Keratinocyte (primary cell): ENCODE measurements at regions not wholly inside any gene's neighbourhood (a gene's known extent, or its start where the extent isn't known, plus 50 kb on each side); places are given as distances from the start of the nearest gene placed in this dataset.

ENCODE experiments used
- EZH2 ChIP-seq: IDR thresholded peaks from one replicate; pipeline ENCODE4 v1.6.1; 2012; ENCODE audit warnings: inconsistent platforms, mild to moderate bottlenecking, low read length, moderate library complexity
- TF ChIP-seq, protein P1 (sequence below), 3 experiments: IDR thresholded peaks in 1 of 3; conservative IDR thresholded peaks in 1 of 3; optimal IDR thresholded peaks in 1 of 3; 2 replicates in 2 of 3; 3 replicates in 1 of 3; pipeline versions ENCODE3 to v1.5.1; 2011; ENCODE audit warnings: low read length in 3 of 3, mild to moderate bottlenecking in 3 of 3, moderate library complexity in 2 of 3, control low read depth in 1 of 3, inconsistent platforms in 1 of 3; ENCODE audit not compliant: insufficient read depth in 2 of 3; ENCODE audit errors: extremely low read depth in 1 of 3

GRCh38 chr5:114192108-114192507 is 169.8 kb upstream of the KCNN2 start:
- no peak for TF ChIP-seq EZH2
- TF ChIP-seq, protein P1, sequence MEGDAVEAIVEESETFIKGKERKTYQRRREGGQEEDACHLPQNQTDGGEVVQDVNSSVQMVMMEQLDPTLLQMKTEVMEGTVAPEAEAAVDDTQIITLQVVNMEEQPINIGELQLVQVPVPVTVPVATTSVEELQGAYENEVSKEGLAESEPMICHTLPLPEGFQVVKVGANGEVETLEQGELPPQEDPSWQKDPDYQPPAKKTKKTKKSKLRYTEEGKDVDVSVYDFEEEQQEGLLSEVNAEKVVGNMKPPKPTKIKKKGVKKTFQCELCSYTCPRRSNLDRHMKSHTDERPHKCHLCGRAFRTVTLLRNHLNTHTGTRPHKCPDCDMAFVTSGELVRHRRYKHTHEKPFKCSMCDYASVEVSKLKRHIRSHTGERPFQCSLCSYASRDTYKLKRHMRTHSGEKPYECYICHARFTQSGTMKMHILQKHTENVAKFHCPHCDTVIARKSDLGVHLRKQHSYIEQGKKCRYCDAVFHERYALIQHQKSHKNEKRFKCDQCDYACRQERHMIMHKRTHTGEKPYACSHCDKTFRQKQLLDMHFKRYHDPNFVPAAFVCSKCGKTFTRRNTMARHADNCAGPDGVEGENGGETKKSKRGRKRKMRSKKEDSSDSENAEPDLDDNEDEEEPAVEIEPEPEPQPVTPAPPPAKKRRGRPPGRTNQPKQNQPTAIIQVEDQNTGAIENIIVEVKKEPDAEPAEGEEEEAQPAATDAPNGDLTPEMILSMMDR (optimal IDR thresholded peaks at IDR 0.05 in 1 of 3, IDR thresholded peaks at IDR 0.05 in 1 of 3, conservative IDR thresholded peaks at IDR 0.05 in 1 of 3; ENCODE audit: extremely low read depth in 1 of 3, insufficient read depth in 2 of 3, low read length in 3 of 3): no peak
